ENCODE measurements at regions not wholly inside any gene's neighbourhood (a gene's known extent, or its start where the extent isn't known, plus 50 kb on each side); places are given as distances from the start of the nearest gene placed in this dataset.
"Not testable (repeated sequence)": the region's sequence is repeated elsewhere in the genome, so short reads cannot be mapped to it uniquely, and the experiment has no call there.

DNA sequence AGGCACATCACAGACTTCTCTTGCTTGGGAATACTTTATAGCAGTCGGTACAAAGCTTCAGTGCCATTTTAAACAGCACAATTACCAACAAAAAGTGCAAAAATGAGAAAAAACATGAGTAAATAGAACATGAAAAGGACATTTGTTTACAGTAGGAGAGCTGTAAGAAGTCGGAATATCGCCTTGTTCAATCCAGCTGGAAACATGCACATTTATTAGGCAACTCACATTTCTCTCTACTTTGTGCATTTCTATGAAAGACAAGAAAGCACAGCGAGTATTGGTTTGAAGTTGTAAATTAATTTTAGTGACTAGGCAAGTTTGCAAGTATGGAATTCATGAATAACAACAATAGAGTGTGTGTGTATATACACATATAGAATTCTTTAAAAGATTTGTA is 484.7 kb downstream of the DACH1 start:
- DNase-seq = no peak

DNA sequence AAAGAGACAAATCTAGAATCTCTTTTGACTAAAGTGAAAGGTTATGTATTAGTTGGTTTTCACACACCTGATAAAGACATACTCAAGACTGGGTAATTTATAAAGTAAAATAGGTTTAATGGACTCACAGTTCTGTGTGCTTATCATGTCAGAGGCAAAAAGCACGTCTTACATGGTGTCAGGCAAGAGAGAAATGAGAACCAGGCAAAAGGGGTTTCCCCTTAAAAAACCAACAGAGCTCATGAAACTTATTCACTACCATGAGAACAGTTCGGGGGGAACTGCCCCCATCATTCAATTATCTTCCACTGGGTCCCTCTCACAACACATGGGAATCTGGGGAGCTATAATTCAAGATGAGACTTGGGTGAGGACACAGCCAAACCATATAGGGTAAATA is 486.8 kb downstream of the DACH1 start:
- DNase-seq = no peak

DNA sequence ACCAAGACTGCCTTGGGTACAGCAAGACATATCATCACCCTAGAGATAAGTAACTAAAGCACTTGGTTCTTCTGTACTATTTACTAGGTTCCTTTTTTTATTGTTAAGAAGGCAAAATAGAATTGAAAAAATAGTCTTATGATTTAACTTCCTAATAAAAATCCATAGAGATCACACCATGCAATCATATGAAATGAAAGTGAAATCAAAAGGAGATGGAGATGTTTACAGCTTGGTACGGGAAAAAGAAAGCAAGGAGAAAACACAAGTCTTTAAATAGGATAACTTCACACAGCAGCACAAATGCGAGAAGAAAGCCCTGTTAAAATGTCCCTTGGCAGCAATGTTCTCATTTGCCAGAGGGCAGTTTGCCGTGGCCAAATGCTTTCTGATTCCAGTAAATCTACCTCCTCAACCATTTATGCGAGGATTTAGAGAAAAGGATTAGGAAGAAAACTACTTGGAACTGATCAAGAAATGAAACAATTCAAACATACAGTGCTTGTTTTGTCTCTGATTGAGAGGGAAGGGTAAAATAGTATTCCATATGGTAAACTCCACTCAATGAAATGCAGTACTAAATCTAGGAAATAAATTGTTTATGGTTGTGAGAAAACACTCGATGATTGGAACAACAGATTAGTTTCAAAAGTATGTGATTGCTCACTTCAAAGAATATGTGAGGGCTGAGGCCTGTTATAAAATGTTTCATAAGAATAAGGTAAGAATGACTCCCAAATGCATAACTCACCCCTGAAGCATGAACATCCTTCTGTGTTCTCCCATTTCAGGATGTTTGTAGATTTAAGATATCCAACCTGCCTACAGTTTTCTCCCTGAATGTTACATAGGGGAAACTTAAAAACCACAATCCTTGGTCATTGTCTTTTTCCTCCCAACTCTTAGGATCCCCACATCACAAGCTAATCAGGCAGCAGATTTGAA is 487.8 kb downstream of the DACH1 start:
- no peak for DNase-seq

DNA sequence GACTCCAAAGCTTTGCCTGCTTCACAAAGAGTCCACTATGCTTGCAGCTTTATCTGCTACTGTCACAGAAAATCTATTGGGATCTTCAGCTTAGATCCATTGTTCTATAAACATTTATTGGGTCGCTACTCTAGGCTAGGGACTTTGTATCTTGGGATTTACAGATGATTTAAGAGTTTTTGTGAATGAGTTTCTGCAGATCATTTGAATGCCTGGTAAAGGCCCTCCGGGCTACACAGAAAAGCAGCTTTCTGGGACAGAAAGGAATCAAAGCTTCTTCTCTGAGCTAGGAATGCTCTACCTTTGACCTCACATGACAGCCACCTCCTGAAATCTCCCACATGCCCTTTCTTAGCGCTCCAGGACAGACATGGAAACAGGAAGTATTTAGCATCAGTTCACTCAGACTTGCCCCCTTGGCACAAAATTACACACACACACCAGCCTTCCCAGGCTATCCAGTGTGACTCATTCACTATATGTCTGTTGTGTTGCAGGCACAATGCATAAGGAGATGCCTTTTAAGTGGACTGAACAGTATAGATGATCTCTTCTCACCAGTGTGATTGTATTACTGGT is 492.4 kb downstream of the DACH1 start:
- DNase-seq = no peak

DNA sequence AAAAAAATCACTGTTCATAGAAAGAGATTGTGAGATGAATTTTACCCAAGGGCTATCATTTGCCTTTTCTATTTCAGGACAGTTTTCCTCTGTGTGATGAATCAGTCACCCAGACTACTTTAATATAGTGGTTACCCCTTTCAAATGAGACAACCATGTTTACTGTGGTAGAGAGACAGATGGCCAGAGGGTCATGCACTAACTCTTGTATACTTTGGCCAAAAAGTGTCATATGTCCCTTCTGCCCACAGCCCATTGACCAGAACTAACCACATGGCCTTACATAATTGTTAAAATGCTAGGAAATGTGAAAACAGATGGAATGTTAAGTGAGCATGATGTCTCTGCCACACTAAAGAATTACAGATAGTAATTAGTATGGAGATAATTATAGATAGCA is 498.7 kb downstream of the DACH1 start:
- DNase-seq = no peak

DNA sequence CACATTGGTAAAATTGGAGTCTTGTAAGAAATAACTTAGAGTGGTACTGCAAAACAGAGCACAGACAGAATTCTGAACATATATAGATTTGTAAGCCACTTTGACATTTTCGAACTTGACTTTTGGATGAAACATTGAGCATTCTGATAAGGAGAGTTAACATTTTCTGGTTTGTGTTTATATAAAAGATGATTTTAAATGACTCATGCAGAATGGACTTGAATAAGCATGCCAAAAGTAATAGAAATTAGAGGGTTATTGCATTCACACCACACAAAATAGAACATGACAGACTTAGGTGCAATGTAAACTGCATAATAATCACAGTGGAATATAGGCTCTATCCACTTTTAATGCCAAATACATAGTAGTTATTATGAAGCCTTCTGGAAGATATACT is 507.0 kb downstream of the DACH1 start:
- no peak for DNase-seq

DNA sequence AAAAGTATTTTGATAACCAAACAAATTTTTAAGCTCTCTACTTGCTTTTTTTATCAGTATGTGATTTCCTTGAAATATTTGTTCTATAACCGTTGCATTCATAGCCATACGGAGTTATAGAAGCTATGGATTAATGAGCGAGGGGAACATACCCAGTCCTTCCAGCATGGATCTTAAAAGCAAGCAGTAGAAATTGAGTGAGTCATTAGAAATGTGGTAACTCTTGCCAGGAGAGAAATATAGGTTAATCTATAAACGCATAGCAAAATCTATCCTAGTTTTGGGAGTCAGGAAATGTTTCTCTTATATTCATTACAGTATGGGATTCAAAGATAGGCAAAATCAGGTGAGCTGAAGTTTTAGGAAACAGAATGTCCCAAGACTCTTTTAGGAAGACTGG is 507.4 kb downstream of the DACH1 start:
- no peak for DNase-seq

DNA sequence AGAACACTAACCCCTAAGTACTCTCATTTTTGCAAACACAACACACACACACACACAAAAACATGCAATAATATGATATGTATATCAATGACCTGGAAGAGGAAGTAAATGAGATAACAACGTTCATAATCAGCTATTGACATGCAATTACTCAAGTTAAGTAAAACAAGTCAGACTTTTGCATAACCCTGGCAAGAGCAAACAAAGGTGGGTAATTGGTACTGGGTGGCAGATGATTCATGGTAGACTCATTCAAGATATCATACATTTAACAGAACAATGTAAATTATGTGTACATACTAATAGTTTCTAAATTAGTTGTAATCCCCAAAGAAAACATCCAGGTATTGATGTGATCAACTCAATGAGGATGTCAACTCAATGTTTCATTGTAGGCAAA is 508.8 kb downstream of the DACH1 start:
- no peak for DNase-seq

DNA sequence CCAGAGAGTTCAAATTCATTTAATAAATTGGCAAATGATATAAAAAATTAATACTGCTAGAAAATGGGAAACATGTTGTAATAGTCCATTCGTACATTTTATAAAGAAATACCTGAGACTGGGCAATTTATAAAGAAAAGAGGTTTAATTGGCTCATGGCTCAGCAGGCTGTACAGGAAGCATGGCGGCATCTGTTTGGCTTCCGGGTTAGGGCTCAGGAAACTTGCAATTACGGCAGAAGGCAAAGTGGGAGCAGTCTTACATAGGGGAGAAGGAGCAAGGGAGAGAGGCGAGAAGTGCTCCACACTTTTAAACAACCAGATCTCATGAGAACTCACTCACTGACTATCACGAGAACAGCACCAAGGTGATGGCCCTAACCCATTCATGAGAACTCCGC is 512.0 kb downstream of the DACH1 start:
- DNase-seq = no peak

DNA sequence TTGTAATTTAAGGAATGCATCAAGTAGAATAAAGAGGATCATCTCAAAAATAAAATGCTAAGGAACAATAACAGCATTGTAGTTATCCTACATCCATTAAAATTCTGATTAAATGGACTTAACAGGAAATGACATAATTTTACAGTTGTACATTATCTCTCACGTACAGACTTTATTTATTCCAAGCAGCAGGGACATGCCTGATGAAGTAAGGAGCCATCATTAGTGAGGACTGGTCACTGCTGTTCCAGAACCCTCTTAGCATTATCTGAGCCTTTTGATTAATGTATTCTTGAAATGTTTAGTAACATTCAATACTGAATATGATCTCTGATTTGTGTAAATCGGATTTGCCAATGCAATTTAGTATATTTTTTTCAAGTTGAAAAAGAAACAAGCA is 516.1 kb downstream of the DACH1 start:
- no peak for DNase-seq

DNA sequence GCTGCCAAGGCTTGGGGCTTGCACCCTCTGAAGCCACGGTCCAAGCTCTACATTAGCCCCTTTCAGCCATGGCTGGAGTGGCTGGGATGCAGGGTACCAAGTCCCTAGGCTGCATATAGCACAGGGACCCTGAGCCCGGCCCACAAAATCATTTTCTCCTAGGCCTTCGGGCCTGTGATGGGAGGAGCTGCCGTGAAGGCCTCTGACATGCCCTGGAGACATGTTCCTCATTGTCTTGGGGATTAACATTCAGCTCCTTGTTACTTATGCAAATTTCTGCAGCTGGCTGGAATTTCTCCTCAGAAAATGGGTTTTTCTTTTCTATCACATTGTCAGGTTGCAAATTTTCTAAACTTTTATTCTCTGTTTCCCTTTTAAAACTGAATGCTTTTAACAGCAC is 521.1 kb downstream of the DACH1 start:
- DNase-seq = not testable (repeated sequence)

DNA sequence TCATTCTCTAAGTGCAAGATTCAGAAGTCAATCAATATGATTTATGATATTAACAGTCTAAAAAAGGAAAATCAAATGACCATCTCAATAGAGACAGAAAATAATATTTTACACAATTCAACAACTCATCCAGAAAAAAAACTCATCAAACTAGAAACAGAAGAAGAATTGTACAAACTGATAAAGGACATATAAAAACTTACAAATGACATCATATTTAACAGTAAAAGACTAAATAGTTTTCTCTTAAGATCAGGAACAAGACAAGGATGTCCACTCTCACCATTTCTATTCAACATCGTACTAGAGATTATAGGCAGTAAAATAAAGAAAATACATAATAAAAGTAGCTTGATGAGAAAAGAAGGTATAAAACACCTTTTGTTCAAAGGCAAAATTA is 527.3 kb downstream of the DACH1 start:
- DNase-seq = no peak

DNA sequence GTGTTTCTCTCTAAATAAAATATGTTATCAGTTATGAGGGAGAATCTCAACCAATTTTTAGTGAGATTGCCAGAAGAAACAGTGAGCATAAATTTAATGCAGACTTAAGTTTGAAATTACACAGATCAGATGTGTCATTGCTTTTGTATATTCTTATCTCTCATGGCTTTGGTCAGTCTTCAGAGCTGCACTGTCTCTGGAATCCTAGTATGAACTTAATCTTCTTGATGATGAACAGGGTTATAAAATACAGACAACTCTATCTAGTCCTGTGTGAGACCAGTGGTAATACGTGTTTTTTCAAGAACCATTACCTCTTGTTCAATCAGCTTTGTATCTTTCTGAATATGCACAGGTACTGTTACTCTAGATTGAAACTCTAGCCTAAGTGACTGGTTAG is 528.0 kb downstream of the DACH1 start:
- DNase-seq = no peak

DNA sequence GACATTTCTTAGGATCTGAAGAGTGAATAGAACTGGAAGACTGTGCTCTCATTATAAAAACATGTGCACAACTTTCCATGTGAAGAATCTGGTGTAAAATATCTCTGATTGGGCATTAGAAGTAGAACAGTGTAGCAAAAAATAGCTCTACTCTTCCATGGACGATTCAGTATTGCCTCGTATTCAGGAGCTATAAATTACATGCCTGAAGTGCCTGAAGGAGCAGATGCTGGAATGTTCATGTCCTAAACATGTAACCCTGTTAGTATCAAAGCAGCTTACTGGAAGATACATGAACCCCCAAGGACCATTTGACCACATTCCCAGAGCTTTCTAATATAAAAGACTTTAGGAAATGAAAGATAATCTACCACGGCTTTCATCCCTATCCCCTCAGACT is 528.9 kb downstream of the DACH1 start:
- DNase-seq = no peak

DNA sequence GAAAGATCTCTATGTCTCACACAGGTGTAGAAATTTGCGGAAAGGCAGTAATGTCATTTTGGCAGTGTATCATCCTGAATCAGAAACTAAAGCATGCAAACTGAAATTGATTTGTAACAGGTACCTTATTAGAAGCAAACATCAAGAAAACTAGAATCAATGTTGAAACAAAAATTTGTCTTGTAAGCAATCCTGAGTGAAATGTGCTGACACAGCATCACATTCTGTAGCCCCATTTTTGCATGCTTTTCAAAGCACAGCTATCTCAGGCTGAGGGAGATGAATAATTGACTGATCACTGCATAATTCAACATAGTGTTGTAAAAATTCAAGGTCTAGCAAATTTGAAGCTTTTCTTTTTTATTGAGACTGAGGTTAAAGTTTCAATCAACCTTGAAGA is 539.7 kb downstream of the DACH1 start:
- no peak for DNase-seq

DNA sequence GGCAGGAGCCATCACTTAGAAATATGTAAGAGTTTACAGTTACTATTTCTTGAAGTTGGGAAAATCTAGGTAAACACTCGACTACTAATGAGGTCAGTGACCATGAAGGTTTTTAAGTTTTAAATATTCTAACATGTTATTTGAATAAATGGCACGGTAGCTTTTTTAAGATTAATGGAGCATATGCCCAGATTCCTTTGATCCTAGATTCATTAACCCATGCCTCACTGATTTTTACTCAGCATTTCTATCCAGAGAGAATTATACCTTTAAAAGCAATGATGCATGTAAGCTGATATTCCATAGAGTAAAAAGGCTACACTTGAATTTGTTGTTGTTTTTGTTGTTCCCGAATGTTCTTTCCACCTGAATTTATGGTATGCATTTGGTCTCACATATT is 541.4 kb downstream of the DACH1 start:
- DNase-seq = no peak

DNA sequence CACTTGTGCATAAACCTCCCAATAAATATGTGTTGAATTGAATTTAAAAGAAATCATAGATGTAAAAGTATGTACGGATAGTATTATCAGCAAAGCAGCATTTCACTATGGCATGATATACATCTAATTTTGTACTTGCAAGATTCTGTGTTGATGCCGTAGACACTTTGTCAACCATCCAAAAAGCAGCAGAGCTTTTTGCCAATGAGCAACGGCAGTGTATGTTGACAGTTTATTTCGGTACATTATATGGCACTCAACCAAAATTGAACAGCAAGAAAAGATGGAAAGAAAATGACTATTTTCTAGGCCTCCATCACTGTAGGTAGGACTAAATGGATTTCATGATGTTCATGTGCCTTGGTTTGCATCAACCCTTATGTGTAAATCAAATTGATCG is 543.7 kb downstream of the DACH1 start:
- no peak for DNase-seq

DNA sequence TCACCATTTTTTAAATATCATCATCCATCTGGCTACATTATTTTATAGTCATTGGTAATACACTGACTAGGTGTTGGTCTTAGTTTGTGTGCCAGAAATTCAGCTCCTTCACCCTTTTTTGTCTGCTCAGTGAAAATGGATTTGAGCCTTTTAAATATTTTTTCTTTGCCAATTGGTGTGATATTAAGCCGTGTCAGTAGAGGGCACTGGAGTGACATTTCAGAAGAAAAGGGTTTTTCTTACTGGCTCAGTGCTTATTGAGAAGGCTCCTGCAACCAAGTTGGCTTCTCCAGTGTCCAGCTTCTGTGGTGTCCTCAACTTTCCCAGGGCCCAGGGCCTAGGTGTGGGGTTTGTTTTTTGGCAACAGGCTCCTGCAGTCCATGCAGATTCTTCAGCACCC is 546.6 kb downstream of the DACH1 start:
- DNase-seq = no peak

DNA sequence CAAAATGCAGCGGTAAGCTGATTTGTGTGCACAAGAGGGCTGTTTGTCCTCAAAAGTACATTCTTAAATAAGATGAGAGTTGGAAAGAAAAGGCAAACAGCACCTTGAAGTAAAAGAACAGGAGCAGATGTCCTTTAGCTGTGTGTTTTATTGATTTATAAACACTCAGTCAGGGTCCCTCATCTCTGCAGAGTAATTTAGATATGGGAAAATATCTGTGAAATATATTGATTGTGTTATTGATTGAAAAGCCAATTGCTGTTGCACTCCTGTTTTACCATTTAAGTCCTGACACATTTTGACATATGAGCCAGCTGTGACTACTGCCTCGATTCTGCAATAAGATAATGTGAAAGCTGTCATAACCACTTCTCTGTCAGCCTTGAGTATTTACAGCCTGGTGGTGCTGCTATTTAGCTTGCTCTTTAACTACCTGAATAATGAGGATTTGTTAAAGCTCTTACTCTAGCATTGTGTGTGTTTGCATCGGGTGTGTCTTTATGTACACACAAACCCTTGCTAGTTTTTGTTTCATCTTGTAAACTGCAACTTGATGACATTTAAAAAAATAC is 550.1 kb downstream of the DACH1 start:
- DNase-seq = no peak

DNA sequence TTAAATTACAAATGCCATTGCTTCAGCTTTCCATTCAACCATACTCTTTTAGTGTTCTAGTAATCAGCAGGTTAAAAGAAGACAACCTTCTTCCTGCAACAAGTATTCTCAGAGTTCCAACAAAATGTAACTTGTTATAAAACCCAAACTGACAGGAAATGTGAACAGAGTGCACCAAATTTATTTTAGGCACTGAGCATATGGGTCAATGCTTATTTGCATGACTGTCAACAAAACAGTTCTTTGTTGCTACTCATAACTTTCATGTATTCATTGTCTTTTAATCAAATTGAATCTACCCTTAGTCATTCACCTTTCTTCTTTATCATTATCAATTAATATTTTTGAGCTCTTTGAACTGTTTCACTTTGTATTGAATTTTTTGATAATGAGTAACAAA is 554.1 kb downstream of the DACH1 start:
- DNase-seq = no peak

DNA sequence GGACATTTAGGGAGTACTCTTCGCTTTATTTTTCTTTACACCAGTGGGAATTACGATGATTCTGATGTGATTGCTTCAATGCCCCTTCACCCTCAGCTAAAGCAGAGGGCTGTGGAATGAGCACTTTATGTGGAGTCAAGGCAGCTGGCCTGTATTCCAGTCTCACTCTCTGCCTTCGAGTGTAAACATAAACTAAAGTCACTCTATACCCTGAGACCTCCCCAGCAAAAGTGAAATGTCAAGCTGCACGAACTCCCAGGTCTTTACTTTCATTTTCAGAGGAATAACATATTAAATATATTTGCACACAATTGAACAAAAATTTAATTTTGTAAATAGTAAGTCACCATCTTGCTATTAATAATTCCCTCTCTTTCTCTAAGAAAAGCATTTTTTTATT is 557.1 kb downstream of the DACH1 start:
- DNase-seq = no peak

DNA sequence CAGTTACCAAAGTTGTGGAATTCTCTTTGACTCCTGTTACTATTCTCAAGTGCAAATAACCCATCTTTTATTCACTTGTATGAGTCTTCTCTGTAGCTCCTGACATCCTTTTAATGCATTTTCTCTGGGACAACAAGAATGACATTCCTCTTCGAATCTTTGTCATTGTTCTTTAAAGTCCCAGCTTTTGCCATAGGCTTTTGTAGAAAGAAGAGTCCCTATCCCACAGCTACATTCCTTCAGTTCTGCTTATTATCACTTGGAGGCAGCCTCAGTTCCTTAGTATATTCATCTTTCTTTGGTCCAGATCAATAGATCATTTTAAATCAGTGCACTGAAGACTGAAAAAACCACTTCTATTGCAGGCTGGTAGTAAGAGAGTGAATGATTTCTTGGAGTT is 560.2 kb downstream of the DACH1 start:
- DNase-seq = no peak

DNA sequence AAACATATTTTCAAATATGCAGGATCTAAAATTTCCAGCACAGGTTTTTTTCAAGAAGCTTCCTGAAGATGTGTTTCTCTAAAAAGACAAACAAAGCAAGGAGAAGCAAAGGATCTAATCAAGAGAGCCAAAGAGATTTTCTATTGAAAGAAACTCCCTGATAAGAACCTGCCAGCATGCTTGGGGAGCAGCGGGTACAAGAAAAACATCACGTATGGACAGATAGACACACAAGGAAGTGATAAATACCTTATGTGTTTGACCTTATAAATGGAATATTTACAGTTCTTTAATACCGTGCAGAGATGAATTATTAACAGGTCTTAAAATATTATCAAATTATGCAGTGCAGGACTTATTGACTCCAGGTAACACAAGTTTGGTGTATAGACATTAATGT is 562.1 kb downstream of the DACH1 start:
- no peak for DNase-seq

DNA sequence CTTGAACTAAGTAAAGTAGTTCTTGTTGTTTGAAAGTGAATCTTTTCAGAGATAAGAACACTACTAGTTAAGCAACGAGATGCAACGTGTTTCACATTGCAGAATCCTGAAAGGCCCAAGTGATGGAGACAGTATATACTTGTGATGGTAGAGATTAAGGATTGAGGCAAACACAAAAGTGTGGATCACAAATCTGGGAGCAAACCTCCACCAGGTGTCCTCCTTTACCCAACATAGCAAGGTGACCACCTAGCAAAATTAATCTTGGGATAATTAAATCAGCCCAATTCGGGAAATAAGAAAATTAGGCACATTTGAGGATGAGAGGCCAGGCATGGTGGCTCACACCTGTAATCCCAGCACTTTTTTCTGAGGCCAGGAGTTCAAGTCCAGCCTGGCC is 563.9 kb downstream of the DACH1 start:
- DNase-seq = no peak

DNA sequence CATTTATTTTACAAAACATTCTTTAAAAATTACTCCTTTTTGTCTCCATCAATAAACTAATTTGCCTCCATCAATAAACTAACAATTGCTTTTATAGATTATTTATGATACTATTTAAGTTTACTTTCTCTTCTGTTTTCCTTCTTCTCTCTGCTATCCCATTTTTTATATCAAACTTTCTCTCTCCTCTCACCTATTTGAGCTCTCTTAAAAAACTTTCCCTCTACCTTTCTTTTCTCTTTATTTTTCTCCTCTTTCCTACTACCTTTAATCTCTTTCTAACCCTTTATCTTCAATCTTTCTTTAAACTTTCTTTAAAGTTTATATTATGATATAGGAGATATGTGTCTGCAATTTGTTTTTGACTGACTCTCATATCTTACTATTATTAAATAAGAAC is 566.4 kb downstream of the DACH1 start:
- no peak for DNase-seq

Data from activated naive CD4-positive, alpha-beta T cell (primary cell).